ENCODE measurements at regions not wholly inside any gene's neighbourhood (a gene's known extent, or its start where the extent isn't known, plus 50 kb on each side); places are given as distances from the start of the nearest gene placed in this dataset.

DNA sequence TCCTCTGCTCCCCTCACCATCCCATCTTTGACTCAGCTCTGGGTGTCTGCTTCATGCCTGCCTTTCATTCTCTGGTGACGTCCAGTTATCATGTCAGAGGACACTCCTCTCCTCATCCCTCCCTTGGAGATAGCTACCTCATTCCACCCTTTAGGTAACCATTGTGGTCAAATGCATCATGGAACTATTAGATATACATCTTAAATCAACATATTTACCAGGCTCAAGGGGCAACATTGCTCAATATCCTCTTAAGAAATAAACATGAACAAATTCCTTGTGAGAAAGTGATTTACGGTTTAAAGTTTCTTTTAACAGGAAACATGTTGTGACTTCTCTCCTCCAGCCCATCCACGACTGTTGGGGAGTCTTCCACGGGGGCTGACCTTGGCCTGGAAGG is 511.6 kb upstream of the IGFBP3 start:
- no peak for DNase-seq (ENCODE audit: insufficient read length, low spot score)
- TF ChIP-seq CTCF (IDR thresholded peaks at IDR 0.05; ENCODE audit: insufficient read depth, missing control alignments), result no peak
- FAIRE-seq, result no peak

DNA sequence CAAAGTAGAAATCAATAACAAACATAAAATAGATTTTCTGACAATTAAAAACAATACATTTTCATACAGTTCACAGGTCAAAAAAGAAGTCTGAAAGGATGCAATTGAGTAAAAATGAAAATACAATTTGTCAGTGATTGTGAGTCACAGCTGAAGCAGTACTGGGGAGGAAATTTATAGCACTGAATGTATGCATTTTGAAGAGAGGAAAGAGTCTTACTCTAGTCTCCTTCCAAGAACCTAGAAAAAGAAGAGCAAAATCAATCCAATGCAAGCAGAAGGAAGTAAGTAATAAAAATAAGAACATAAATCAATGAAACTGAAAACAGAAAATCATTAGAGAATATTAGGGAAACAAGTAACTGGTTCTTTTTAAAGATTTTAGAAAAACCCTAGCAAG is 507.2 kb upstream of the IGFBP3 start:
- DNase-seq (ENCODE audit: insufficient read length, low spot score), result no peak
- TF ChIP-seq CTCF (IDR thresholded peaks at IDR 0.05; ENCODE audit: insufficient read depth, missing control alignments), result no peak
- no peak for FAIRE-seq

DNA sequence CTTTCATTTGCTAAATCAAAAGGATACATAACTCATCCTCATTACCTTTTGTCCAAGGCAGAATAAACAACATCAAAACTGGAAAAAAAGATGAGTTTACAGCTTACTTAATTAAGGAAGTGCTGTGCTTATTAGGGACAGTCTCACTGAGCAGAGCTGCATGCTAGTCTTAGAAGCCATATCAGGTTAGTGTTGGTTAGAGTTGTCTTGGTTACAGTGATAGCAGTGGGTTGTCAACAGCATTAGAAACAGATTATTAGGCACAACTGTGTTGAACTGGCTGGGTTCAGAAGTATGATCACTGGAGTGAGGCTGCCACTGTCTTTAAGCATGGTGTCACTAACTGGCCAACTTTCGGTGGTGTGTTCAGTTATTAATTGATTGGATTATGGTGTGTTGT is 503.9 kb upstream of the IGFBP3 start:
- DNase-seq (ENCODE audit: insufficient read length, low spot score) (no peak), FAIRE-seq (no peak)
- no peak for TF ChIP-seq CTCF (IDR thresholded peaks at IDR 0.05; ENCODE audit: insufficient read depth, missing control alignments)

- FAIRE-seq, result no peak
- no peak for TF ChIP-seq CTCF (IDR thresholded peaks at IDR 0.05; ENCODE audit: insufficient read depth, missing control alignments)
- no peak for DNase-seq (ENCODE audit: insufficient read length, low spot score)
These were observed 500.6 kb upstream of the IGFBP3 start for GRCh38 chr7:46421441-46422230.

- TF ChIP-seq CTCF (IDR thresholded peaks at IDR 0.05; ENCODE audit: insufficient read depth, missing control alignments), result no peak
- DNase-seq (ENCODE audit: insufficient read length, low spot score) (no peak), FAIRE-seq (no peak)
These were observed 493.9 kb upstream of the IGFBP3 start for GRCh38 chr7:46414946-46415345.

DNA sequence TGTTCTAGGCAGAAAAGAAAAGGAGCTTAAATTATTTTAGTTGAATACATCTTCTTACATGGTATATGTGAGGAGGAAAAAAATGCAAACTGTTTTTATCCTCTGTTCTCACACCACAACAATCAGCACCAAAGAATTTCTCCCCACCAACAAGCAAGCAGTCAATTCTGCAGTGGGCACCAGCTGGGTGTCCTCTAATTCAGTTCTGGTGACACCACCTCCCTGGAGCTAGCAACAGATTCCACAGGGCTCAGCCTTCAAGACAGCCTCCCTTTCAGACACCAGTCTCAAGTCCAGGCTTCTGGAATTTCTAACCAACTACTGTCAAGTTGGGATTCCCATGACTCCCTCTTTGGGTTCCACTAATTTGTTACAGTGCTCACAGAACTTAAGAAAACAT is 490.2 kb upstream of the IGFBP3 start:
- DNase-seq (ENCODE audit: insufficient read length, low spot score) (no peak), FAIRE-seq (no peak)
- no peak for TF ChIP-seq CTCF (IDR thresholded peaks at IDR 0.05; ENCODE audit: insufficient read depth, missing control alignments)

DNA sequence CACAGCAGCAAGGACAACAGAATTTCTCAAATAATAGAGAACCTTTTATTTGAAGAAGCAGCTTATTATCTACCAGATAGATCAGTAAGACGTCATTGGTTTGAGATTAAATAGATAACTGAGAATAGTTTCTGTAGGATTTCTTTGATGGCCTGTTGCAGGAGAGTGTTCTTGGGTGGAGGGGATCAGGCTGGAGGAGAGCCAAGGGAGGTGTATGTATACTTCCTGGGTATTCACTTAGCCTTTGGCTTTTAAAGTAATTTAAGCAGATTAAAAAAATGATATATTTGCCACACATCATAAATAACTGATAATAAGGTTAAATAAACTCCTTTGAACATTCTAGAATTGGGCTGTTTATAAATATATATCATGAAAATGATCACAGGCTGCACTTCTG is 486.1 kb upstream of the IGFBP3 start:
- FAIRE-seq, result no peak
- DNase-seq (ENCODE audit: insufficient read length, low spot score), result no peak
- TF ChIP-seq CTCF (IDR thresholded peaks at IDR 0.05; ENCODE audit: insufficient read depth, missing control alignments), result no peak
